ENCODE measurements at regions not wholly inside any gene's neighbourhood (a gene's known extent, or its start where the extent isn't known, plus 50 kb on each side); places are given as distances from the start of the nearest gene placed in this dataset.

- no peak for DNase-seq (ENCODE audit: low spot score)
These were observed 358.4 kb downstream of the TMEM38B start for GRCh38 chr9:106052735-106053134.

- no peak for DNase-seq (ENCODE audit: low spot score)
These were observed 362.0 kb downstream of the TMEM38B start for GRCh38 chr9:106056328-106056727.

- DNase-seq (ENCODE audit: low spot score), result no peak
These were observed 364.1 kb downstream of the TMEM38B start for GRCh38 chr9:106058460-106058859.

GRCh38 chr9:106059886-106060285, 365.5 kb downstream of the TMEM38B start:
- DNase-seq (ENCODE audit: low spot score), result no peak

- DNase-seq (ENCODE audit: low spot score), result no peak
These were observed 366.5 kb downstream of the TMEM38B start for GRCh38 chr9:106060885-106061284.

- no peak for DNase-seq (ENCODE audit: low spot score)
These were observed 367.9 kb downstream of the TMEM38B start for GRCh38 chr9:106062250-106062649.

- DNase-seq (ENCODE audit: low spot score), result no peak
These were observed 370.8 kb downstream of the TMEM38B start for GRCh38 chr9:106065136-106065535.

- DNase-seq (ENCODE audit: low spot score), result no peak
These were observed 371.4 kb downstream of the TMEM38B start for GRCh38 chr9:106065579-106066214.

- no peak for DNase-seq (ENCODE audit: low spot score)
These were observed 372.7 kb downstream of the TMEM38B start for GRCh38 chr9:106066940-106067524.

- no peak for DNase-seq (ENCODE audit: low spot score)
These were observed 374.9 kb downstream of the TMEM38B start for GRCh38 chr9:106069241-106069640.

- DNase-seq (ENCODE audit: low spot score), result no peak
These were observed 378.1 kb downstream of the TMEM38B start for GRCh38 chr9:106072421-106072820.

GRCh38 chr9:106074006-106074405, 379.7 kb downstream of the TMEM38B start:
- DNase-seq (ENCODE audit: low spot score), result no peak

- DNase-seq (ENCODE audit: low spot score), result no peak
These were observed 381.1 kb downstream of the TMEM38B start for GRCh38 chr9:106075236-106075959.

- no peak for DNase-seq (ENCODE audit: low spot score)
These were observed 381.6 kb downstream of the TMEM38B start for GRCh38 chr9:106075960-106076327.

GRCh38 chr9:106076711-106077110, 382.4 kb downstream of the TMEM38B start:
- DNase-seq (ENCODE audit: low spot score), result no peak

- no peak for DNase-seq (ENCODE audit: low spot score)
These were observed 383.4 kb downstream of the TMEM38B start for GRCh38 chr9:106077731-106078130.

- no peak for DNase-seq (ENCODE audit: low spot score)
These were observed 388.3 kb downstream of the TMEM38B start for GRCh38 chr9:106082621-106083020.

- no peak for DNase-seq (ENCODE audit: low spot score)
These were observed 390.4 kb downstream of the TMEM38B start for GRCh38 chr9:106084702-106085101.

GRCh38 chr9:106085479-106085878, 391.1 kb downstream of the TMEM38B start:
- DNase-seq (ENCODE audit: low spot score), result no peak

GRCh38 chr9:106092083-106092482, 397.7 kb downstream of the TMEM38B start:
- no peak for DNase-seq (ENCODE audit: low spot score)

- DNase-seq (ENCODE audit: low spot score), result no peak
These were observed 408.5 kb downstream of the TMEM38B start for GRCh38 chr9:106102821-106103220.

- no peak for DNase-seq (ENCODE audit: low spot score)
These were observed 410.5 kb downstream of the TMEM38B start for GRCh38 chr9:106104887-106105286.

- DNase-seq (ENCODE audit: low spot score), result no peak
These were observed 412.1 kb downstream of the TMEM38B start for GRCh38 chr9:106106396-106106795.

- DNase-seq (ENCODE audit: low spot score), result no peak
These were observed 413.4 kb downstream of the TMEM38B start for GRCh38 chr9:106107716-106108115.

Measured in ecto neural progenitor cell (in vitro differentiated cells).